DMS79 treated with DMSO at 0.1 percent for 48 hours (cell line): ENCODE measurements at regions not wholly inside any gene's neighbourhood (a gene's known extent, or its start where the extent isn't known, plus 50 kb on each side); places are given as distances from the start of the nearest gene placed in this dataset.
A peak's percentile ranks its signal among the peaks of the same experiment; 100 is the strongest.
"Not testable (repeated sequence)": the region's sequence is repeated elsewhere in the genome, so short reads cannot be mapped to it uniquely, and the experiment has no call there.

Experiments
- DNase-seq: peaks from one replicate; lab custom pipeline; 2025; lab: John Stamatoyannopoulos, UW

DNA sequence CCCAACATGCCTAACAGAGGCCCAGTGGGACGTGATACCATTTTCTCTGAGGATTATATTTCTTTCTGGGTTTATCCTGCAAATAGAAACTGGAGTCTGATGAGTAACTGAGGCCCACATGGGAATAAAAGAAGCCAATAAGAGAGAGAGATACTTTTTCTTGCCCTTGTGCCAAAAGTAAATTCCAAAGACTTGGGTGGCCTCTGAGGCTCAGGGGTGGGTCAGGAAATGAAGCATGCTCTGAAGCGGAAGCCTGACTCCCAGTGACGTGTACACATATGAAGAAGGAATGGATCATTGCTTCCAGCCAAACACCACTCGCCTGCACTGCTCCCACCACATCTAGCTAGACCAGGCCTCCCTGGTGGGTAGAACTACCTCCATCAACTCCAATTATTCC lies 273.6 kb upstream of the NCKAP5 start:
- no peak for DNase-seq

GRCh38 chr2:133842446-133842845 lies 274.2 kb upstream of the NCKAP5 start:
- no peak for DNase-seq

DNA sequence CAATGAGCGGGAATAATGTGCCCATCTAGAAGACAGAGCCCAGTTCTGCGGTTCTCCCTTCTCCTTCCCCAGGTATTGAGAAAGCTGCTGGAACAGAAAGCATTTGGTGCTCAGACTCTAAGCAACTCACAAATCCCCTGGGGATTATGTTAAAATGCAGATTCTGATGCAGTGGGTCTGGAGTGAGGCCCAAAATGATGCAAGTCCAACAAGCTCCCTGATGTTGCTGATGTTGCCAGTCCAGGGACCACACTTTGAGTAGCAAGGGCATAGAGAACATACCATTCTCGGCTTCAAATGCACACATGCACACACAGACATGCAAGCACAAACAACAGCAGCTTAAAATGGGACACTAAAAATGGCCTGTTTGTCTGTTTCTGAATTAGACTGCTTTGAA lies 274.8 kb upstream of the NCKAP5 start:
- no peak for DNase-seq

DNA sequence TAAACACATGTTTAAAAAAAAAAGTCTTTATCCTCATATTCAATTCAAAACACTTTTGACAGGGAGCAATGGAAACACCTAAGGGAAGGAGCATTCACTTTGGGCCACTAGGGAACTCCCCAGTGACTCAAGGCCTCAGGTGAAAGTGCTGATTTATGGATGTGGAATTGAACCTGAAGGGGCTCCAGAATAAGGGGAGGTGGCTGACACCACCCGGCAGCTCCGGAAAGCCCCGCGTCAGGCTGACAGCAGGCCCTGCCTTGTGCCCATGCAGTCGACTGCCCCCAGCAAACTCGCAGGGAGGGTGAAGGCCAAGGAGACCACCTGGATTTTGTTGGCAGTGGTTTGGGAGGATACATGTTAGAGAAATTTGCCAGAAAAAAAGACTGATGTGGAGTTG lies 275.3 kb upstream of the NCKAP5 start:
- no peak for DNase-seq

- peak; percentile 40 for DNase-seq
Measured at GRCh38 chr2:133844214-133844892, 276.1 kb upstream of the NCKAP5 start.

DNA sequence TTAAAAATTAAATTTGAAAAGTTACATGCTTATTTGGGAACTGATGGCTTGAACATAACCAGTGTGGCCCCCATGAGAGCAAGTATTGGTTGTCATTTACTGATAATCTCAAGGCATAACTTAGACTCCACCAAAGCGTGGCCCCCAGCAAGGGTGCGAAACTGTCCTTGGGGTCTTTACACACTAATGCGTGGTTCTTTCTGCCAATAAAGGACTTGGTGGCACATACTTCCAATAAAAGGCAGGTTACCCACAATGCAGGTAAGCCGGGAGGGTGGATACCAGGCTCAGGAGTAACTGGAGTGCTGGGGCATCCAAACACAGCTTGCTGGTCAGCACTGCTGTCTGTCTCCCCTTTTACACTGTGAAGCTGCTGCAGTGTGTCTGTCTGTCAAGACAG lies 278.2 kb upstream of the NCKAP5 start:
- DNase-seq = no peak

- DNase-seq = no peak
Measured at GRCh38 chr2:133847591-133847990, 279.3 kb upstream of the NCKAP5 start.

- no peak for DNase-seq
Measured at GRCh38 chr2:133848111-133848649, 279.9 kb upstream of the NCKAP5 start.

DNA sequence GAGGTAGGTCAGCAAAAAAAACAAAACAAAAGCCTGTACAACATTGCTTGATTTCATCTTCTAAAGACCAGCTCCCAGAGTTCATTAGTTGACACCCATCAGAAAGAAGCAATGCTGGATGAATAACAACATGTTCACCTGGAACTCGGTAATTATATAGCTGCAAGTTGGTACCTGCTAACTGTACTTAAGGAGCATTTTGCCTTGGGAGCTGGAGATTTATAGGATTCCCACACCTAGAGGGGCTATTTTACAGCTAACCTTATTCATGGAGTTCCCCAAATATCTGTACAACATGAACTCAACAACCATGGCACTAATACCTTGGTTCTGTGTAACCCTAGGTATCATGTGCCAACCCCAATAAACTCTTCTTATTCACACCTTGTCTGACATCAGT lies 281.1 kb upstream of the NCKAP5 start:
- no peak for DNase-seq

DNA sequence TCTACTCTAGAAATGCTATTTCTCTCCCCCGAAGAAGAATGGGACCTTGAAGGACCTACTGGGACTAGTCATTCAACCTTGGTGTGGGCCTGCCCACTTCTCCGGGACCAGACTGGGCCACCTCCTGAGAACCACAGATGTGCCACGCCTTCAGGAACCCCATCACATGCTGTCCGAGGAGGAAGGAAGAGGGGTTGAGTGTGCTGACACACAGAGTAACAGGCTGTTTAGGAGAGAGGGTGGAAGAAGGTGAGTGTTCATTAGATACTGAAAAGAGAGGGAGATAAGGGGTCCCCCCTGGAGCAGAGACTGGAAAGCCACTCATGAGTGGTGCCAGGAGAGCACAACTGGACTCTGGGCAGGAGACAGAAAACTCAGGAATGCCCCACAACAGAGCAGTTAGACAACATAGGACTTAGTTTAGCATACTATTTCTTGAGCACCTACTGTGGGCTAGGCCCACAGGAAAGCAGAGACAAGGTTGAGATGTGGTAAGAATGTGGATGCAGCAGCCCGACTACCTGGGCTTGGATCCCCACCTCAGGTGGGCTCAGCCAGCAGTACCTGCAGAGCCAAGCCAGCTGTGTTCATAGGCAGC lies 286.4 kb upstream of the NCKAP5 start:
- DNase-seq = no peak

DNA sequence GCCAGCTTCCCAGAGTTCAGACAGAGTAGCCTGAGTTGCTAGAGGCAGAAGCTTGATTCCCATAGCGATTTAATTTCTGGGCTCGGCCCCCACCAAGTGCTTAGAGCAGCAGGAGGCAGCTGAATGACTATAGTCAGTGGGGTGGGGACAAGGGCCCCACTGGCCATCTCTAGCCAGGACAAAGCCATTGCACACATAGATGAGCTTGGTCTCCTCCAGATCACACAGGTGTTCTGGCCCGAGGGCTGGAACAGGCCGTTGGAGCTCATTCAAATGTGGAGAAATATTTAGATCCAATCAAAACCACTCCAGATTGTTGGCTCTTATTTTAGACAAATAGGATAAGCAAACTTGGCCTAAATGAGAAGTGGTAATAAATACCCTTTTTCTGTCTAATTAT lies 287.3 kb upstream of the NCKAP5 start:
- no peak for DNase-seq

- DNase-seq = no peak
Measured at GRCh38 chr2:133856678-133857077, 288.4 kb upstream of the NCKAP5 start.

GRCh38 chr2:133859578-133859977 lies 291.3 kb upstream of the NCKAP5 start:
- DNase-seq = no peak

- DNase-seq = no peak
Measured at GRCh38 chr2:133862400-133862977, 294.2 kb upstream of the NCKAP5 start.

GRCh38 chr2:133863106-133863800 lies 295.0 kb upstream of the NCKAP5 start:
- no peak for DNase-seq

- DNase-seq = no peak
Measured at GRCh38 chr2:133865141-133865540, 296.9 kb upstream of the NCKAP5 start.

GRCh38 chr2:133867166-133867565 lies 298.9 kb upstream of the NCKAP5 start:
- DNase-seq = no peak

DNA sequence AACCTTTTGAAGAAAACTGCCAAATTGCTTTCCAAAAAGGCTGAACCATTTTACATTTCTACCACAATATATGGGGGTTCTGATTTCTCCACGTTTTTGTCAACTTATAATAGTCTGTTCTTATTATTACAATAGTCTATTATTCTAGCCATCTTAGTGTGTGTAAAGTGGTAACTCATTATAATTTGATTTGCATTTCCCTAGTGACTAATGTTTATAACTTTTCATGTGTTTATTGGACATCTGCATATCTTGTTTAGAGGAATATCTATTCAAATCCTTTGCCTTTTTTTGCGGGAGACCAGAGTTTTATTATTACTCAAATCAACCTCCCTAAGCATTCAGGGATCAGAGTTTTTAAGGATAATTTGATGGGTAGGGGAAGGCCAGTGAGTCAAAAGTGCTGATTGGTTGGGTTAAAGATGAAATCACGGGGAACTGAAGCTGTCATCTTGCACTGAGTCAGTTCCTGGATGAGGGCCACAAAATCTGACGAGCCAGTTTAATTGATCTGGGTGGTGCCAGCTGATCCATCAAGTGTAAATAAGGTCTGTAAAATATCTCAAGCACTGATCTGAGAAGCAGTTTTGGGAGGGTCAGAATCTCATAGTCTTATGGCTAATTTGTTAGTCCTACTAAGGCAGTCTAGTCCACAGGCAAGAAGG lies 303.4 kb upstream of the NCKAP5 start:
- no peak for DNase-seq

DNA sequence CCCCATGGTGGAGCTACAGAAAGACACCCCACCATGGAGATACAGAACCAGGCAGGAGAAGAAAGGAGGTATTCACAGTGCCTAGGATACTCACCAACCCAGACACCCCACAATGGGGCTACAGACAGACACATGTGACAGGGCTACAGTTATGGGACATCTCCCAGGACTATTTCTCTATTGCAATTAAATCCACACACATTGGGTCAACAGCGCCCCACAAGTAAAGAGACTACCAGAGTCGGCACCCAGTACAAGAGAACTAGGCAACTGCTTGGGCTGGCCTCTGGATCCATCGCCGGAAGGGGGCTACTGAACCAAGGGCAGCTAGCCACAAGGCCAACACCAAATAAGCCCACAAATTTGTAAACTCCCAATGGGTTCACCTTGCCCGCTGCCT lies 310.1 kb upstream of the NCKAP5 start:
- DNase-seq = no peak

- no peak for DNase-seq
Measured at GRCh38 chr2:133879703-133880102, 311.4 kb upstream of the NCKAP5 start.

GRCh38 chr2:133882159-133882558 lies 313.9 kb upstream of the NCKAP5 start:
- not testable (repeated sequence) for DNase-seq

GRCh38 chr2:133884739-133885381 lies 316.6 kb upstream of the NCKAP5 start:
- no peak for DNase-seq
